Fibroblast of villous mesenchyme (primary cell): ENCODE measurements at regions not wholly inside any gene's neighbourhood (a gene's known extent, or its start where the extent isn't known, plus 50 kb on each side); places are given as distances from the start of the nearest gene placed in this dataset.

Experiments
- DNase-seq: peaks from one replicate; pipeline ENCODE4 v3.0.0-alpha.2; 2010; ENCODE audit warnings: low read depth
- H3K4me3 ChIP-seq: 2 replicates; pipeline ENCODE4 v1.5.1; 2011; ENCODE audit warnings: low read depth, mild to moderate bottlenecking, low read length
- TF ChIP-seq, protein P1 (sequence below): IDR thresholded peaks from 2 replicates; pipeline ENCODE4 v1.5.1; 2012; ENCODE audit warnings: low read depth, mild to moderate bottlenecking, low read length; ENCODE audit not compliant: insufficient read depth

DNA sequence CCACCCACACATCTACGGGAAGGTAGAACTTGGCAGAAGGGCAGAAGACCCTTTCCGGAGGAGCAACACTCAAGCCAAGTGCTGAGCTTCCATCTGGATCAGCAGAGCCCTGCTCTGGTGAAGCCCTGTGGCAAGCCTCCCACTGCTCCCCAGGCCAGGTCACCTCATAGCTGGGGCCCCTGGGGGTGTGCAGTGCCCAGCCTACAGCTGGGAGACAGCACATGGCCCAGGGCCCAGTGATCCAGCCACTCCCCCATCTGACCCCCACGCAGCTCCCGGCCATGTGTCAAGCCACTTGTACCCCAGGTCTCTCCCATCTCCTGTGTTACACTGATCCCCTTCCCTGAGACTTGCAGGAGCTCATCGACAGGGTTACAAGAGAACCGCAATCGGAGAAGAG is 95.7 kb downstream of the RBFOX3 start:
- no peak overlapping the region for H3K4me3 ChIP-seq
- DNase-seq: no peak
- TF ChIP-seq, protein P1, sequence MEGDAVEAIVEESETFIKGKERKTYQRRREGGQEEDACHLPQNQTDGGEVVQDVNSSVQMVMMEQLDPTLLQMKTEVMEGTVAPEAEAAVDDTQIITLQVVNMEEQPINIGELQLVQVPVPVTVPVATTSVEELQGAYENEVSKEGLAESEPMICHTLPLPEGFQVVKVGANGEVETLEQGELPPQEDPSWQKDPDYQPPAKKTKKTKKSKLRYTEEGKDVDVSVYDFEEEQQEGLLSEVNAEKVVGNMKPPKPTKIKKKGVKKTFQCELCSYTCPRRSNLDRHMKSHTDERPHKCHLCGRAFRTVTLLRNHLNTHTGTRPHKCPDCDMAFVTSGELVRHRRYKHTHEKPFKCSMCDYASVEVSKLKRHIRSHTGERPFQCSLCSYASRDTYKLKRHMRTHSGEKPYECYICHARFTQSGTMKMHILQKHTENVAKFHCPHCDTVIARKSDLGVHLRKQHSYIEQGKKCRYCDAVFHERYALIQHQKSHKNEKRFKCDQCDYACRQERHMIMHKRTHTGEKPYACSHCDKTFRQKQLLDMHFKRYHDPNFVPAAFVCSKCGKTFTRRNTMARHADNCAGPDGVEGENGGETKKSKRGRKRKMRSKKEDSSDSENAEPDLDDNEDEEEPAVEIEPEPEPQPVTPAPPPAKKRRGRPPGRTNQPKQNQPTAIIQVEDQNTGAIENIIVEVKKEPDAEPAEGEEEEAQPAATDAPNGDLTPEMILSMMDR: no peak

DNA sequence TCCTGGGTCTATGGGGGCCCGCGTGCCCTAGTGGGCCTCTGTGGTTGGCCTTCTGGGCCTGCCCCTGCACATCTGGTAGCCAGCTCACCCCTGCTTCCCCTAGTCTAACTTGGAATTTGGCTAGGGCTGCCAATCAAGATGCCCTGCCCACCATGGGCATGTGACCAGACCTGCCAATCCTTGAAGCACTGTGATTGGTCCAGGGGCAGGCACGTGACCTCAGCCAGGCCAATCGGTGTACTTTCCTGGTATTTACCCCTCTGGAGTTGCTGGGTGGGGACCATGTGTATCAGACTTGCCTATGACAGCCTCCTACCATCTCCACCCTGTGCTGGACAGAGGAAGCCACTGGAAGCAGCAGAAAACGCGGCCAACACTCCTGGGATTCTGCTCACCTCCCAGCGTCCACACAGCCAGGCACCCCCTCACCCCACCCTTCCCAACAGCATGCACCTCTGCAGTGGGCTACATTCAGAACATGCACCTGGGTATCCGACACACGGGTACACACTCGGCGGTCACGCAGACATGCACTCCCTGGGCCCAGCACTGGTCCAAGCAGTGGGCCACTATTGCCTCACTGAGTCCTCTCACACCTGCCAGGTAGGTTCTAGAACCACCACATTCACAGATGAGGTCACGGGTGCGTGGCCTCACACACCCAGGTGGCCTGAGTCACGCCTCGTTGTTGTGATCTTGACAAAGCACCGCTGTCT is 96.9 kb downstream of the RBFOX3 start:
- DNase-seq: no peak
- TF ChIP-seq, protein P1: no peak
- H3K4me3 ChIP-seq: no peak overlapping the region

DNA sequence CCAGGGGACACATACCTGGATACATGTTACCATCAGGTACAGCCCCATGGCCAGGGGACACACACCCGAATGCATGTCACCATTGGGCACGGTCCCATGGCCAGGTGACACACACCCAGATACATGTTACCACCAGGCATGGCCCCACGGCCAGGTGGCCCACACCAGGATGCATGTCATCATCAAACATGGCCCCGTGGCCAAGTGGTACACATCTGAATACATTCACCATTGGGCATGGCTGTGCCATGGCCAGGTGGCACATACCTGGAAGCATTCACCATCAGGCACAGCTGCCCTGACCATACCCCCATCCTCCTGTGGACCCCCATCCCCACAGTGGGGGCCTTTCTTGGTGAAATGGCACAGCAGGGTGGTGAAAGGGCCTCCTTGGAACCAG is 97.6 kb downstream of the RBFOX3 start:
- H3K4me3 ChIP-seq: no peak overlapping the region
- no peak for DNase-seq
- TF ChIP-seq, protein P1: no peak

- TF ChIP-seq, protein P1: no peak
- H3K4me3 ChIP-seq: no peak overlapping the region
- DNase-seq: no peak
Measured at GRCh38 chr17:79511471-79511870, 99.4 kb downstream of the RBFOX3 start.

DNA sequence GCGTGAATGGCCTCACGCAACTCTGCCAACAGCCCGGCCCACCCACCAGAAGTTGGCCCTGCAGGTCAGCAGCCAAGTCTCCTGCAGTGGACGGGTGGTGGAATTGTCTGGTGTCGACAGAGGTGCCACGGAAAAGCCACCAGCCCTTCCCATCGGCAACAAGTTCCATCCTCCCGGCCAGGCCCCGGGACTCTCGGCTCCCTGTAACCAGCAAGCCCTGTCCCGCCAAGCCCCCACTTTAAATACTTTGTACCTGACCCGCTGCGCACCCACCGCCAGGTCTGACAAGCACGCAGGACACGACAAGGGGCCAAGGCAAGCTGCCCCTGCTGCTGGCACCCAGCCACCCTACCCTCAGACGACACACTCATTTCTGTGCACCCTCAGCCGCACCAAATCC is 100.8 kb downstream of the RBFOX3 start:
- DNase-seq: no peak
- TF ChIP-seq, protein P1: no peak
- no peak overlapping the region for H3K4me3 ChIP-seq

DNA sequence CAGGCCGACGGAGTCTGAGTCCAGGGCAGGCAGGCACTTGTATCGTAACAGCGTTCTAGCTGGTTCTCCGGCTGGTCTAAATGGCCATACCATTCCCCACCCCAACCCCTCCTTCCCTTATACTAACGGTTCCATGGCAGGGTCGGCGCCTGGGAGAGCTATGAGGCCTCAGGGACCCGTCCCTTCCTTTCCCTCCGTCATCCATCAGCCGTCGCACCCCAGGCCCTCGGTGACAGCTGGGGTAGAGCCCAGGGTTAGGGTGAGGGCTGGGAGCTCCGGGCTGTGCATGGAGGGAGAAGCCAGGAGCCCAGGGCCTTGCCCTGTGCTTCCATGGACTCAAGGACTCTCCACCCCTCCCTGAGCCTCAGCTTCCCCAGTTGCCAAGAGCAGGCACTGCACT is 101.4 kb downstream of the RBFOX3 start:
- DNase-seq: no peak

More for the DNA sequence above, 101.4 kb downstream of the RBFOX3 start:
- no peak overlapping the region for H3K4me3 ChIP-seq
- TF ChIP-seq, protein P1: no peak
